C1 segment of cervical spinal cord (tissue), 14 donors: ENCODE measurements at regions not wholly inside any gene's neighbourhood (a gene's known extent, or its start where the extent isn't known, plus 50 kb on each side); places are given as distances from the start of the nearest gene placed in this dataset.
"Not testable (repeated sequence)": the region's sequence is repeated elsewhere in the genome, so short reads cannot be mapped to it uniquely, and the experiment has no call there.

Experiments used
- DNase-seq, 14 donors: peaks; one replicate each; lab custom pipeline; 2025; lab: John Stamatoyannopoulos, UW

DNA sequence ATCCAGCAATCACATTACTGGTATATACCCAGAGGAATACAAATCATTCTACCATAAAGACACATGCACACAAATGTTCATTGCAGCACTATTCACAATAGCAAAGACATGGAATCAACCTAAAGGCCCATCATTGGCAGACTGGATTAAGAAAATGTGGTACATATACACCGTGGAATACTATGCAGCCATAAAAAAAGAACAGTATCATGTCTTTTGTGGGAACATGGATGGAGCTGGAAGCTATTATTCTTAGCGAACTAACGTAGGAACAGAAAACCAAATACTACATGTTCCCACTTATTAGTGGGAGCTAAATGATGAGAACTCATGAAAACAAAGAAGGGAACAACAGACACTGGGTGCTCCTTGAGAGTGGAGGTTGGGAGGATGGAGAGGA is 60.9 kb downstream of the PGRMC1 start:
- not testable (repeated sequence) for DNase-seq

DNA sequence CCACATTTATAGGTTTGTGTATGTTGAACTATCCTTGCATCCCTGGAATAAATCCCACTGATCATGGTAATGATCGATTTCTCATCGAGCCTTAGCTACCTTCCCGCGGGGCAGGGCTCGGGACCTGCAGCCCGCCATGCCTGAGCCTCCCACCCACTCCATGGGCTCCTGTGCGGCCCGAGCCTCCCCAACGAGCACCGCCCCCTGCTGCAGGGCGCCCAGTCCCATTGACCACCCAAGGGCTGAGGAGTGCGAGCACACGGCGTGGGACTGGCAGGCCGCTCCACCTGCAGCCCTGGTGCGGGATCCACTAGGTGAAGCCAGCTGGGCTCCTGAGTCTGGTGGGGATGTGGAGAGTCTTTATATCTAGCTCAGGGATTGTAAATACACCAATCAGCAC is 63.7 kb downstream of the PGRMC1 start:
- DNase-seq = not testable (repeated sequence)

DNA sequence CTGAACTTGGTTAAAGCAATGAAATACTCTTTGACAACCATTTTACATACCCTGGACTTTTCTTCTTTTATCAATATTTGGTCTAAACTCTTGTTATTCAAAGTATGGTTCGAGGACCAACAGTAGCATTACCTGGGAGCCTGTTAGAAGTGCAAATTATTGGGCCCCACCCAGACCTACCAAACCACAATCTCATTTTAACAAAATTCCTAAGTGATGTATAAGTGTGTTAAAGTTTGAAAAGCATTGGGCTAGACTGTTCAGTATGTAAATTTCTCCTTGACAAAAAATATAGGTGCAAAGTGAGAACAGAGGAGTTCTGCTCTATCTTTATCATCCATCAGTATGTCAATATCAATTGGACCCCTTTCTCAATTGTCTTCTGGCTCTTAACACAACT is 67.1 kb downstream of the PGRMC1 start:
- no peak for DNase-seq

DNA sequence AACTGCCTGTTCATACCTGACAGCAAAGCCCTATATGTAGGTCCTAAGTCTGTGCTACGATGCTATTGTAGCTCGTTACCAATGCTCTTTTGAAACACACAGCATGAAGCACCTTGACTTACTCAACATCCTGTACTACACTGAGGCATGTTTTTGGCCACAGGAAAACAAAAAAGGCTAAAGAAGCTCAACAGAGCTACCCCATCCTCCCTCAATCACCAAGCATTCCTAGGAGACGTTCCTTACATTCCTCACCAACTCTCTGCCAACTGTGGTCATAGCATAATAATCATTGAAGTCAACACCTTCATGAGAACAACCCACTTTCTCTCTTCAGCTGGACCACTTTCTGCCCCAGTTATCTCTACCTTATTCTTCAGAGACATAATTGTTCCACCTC is 73.7 kb upstream of the SLC25A43 start:
- no peak for DNase-seq

DNA sequence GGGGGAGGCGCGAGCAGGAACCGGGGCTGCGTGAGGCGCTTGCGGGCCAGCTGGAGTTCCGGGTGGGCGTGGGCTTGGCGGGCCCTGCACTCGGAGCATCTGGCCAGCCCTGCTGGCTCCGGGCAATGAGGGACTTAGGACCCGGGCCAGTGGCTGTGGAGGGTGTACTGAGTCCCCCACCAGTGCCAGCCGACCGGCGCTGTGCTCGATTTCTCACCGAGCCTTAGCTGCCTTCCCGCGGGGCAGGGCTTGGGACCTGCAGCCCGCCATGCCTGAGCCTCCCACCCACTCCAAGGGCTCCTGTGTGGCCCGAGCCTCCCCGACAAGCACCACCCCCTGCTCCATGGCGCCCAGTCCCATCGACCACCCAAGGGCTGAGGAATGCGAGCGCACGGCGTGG is 67.3 kb upstream of the SLC25A43 start:
- DNase-seq = not testable (repeated sequence)

DNA sequence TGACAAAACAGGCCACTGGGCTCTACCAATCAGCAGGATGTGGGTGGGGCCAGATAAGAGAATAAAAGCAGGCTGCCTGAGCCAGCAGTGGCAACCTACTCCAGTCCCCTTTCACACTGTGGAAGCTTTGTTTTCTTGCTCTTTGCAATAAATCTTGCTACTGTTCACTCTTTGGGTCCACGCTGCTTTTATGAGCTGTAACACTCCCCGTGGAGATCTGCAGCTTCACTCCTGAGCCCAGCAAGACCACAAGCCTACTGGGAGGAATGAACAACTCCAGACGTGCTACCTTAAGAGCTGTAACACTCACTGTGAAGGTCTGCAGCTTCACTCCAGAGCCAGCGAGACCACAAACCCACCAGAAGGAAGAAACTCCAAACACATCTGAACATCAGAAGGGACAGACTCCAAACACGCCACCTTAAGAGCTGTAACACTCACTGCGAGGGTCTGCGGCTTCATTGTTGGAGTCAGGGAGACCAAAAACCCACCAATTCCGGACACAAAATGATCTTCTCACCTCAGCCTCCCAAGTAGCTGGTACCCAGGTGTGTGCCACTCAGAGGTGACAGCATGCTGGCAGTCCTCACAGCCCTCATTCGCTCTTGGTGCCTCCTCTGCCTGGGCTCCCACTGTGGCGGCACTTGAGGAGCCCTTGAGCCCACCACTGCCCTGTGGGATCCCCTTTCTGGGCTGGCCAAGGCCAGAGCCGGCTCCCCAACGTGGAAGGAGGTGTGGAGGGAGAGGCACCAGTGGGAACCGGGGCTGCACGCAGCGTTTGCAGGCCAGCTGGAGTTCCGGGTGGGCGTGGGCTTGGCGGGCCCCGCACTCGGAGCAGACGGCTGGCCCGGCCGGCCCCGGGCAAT is 66.0 kb upstream of the SLC25A43 start:
- not testable (repeated sequence) for DNase-seq

DNA sequence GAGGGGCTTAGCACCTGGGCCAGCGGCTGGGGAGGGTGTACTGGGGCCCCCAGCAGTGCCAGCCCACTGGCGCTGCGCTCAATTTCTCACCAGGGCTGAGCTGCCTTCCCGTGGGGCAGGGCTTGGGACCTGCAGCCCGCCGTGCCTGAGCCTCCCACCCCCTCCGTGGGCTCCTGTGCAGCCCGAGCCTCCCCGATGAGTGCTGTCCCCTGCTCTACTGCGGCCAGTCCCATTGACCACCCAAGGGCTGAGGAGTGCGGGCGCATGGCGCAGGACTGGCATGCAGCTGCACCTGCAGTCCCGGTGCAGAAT is 65.5 kb upstream of the SLC25A43 start:
- DNase-seq = not testable (repeated sequence)

DNA sequence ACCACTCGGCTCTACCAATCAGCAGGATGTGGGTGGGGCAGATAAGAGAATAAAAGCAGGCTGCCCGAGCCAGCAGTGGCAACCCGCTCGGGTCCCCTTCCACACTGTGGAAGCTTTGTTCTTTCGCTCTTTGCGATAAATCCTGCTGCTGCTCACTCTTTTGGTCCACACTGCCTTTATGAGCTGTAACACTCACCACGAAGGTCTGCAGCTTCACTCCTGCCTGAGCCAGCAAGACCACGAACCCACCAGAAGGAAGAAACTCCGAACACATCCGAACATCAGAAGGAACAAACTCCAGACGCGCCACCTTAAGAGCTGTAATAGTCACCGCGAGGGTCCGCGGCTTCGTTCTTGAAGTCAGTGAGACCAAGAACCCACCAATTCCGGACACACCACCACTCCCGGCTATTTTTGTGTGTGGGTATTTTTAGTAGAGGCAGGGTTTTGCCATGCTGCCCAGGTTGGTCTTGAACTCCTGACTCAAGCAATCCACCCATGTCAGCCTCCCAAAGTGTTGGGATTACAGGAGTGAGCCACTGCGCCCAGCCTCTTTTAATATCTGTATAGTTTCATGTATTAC is 64.6 kb upstream of the SLC25A43 start:
- DNase-seq = not testable (repeated sequence)

DNA sequence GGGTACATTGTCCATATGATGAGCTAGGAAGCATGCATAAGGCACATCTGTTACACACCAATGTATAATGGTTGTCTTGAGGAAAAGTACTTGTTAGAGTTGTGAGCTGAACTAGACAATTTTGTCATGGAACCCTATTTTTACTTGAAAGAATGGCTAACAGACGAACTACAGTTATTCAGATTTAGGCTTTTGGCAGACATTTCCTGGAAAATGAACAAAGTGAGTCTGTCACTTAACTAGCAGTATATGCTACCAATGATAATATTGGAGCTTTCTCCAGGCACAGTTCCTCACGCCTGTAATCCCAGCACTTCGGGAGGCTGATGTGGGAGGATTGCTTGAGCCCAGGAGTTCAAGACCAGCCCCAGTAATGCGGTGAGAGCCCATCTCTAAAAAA is 61.9 kb upstream of the SLC25A43 start:
- no peak for DNase-seq

DNA sequence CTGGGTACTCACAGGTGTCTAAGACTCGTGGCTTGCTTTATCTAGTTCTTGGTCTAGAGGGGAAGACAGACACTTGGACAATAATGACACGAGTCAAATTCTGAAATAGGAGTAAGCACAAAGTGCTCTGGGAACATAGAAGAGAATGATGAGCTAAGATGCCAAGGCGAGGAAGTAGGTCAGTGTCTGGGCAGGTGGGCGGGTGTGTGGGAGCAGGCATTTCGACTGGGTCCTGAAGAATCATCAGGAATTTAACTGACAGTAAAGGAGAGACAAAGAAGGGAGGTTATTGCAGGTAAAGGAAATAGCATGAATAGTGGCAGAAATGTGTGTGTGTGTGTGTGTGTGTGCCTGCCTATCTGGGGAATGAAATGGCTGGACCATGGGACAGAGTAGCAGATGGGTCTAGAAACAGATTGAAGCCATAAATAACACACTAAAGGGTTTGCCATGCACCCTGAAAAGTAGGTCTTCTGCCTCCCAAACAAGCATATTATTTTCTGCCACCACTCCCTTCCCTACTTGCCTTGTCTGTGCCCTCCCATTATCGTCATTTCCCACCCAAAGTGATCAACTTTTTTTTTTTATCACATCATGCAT is 58.4 kb upstream of the SLC25A43 start:
- peak in 1 of 14 donors; percentile 54 for DNase-seq

DNA sequence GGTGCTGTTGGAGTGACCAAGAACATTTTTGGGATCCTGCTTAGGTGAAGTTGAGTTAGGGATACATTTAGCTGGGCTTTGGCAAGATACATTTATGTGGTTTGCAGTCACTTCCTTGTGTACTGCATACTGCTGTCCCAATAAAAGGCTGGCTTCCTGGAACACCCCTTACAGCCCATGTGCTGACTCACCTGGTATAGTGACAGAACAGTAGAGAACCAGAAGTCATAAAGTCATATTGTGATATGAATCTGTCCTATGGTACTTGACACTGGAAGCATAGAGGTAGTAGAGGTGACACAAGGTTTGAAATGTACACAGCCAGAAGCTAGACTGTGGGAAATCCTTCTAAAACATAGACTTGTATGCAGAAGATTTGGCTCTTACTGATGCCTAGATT is 55.3 kb upstream of the SLC25A43 start:
- no peak for DNase-seq
